Gastroesophageal sphincter (tissue), 4 donors: ENCODE measurements at regions not wholly inside any gene's neighbourhood (a gene's known extent, or its start where the extent isn't known, plus 50 kb on each side); places are given as distances from the start of the nearest gene placed in this dataset.
"Not testable (repeated sequence)": the region's sequence is repeated elsewhere in the genome, so short reads cannot be mapped to it uniquely, and the experiment has no call there.

ENCODE experiments used
- ATAC-seq: fragments of 150-250 bp; one replicate; pipeline ENCODE4 v1.9.1; 2016; ENCODE audit warnings: mild to moderate bottlenecking, moderate library complexity
- H3K27ac ChIP-seq, 4 donors: fragments of 200-600 bp; sonication (generic) in 3 of 4; 1 replicate in 3 of 4; 2 replicates in 1 of 4; pipeline ENCODE4 v1.5.1; 2016 to 2019
- H3K27me3 ChIP-seq: fragments of 200-600 bp; sonication (generic); one replicate; pipeline ENCODE4 v1.5.1; 2019
- H3K36me3 ChIP-seq, 2 donors: fragments of 200-600 bp; sonication (generic); one replicate each; pipeline ENCODE4 v1.5.1; 2019; ENCODE audit warnings: control low read depth in 1 of 2
- H3K4me1 ChIP-seq, 3 donors: fragments of 200-600 bp; sonication (generic); 1 replicate in 2 of 3; 2 replicates in 1 of 3; pipeline ENCODE4 v1.5.1; 2016 to 2019; ENCODE audit warnings: control low read depth in 2 of 3
- H3K4me3 ChIP-seq, 2 donors: fragments of 200-600 bp; sonication (generic); one replicate each; pipeline ENCODE4 v1.5.1; 2019; ENCODE audit warnings: mild to moderate bottlenecking in 1 of 2, moderate library complexity in 1 of 2
- H3K9me3 ChIP-seq, 3 donors: fragments of 200-600 bp; sonication (generic); one replicate each; pipeline ENCODE4 v1.5.1; 2017 to 2019; ENCODE audit warnings: control low read depth in 2 of 3
- CTCF ChIP-seq, 4 experiments: fragments of 200-600 bp in 2 of 4; fragments of 450-650 bp in 2 of 4; sonication (generic) in 1 of 4; IDR thresholded peaks; one replicate each; pipeline ENCODE4 v1.5.1; 2017 to 2019; ENCODE audit warnings: antibody characterized with exemption in 4 of 4, mild to moderate bottlenecking in 2 of 4, moderate library complexity in 2 of 4
- EP300 ChIP-seq: sonication (generic); formaldehyde crosslinking; IDR thresholded peaks from one replicate; pipeline ENCODE4 v1.6.1; 2017; ENCODE audit warnings: antibody characterized with exemption, mild to moderate bottlenecking
- POLR2A ChIP-seq, 2 donors: fragments of 450-650 bp; IDR thresholded peaks; one replicate each; pipeline ENCODE4 v1.6.1; 2017; ENCODE audit warnings: antibody characterized with exemption in 2 of 2, mild to moderate bottlenecking in 2 of 2, moderate library complexity in 1 of 2
- POLR2AphosphoS5 ChIP-seq: sonication (generic); formaldehyde crosslinking; IDR thresholded peaks from one replicate; pipeline ENCODE4 v1.6.1; 2017; ENCODE audit warnings: antibody characterized with exemption
- WGBS, 2 donors: methylation state at CpG; one replicate each; pipeline ENCODE4 v1.1.5; 2018; ENCODE audit warnings: low coverage in 1 of 2; 5-methylcytosine and 5-hydroxymethylcytosine counted together

GRCh38 chr1:105467549-105467948 lies 1588.9 kb upstream of the PRMT6 start:
- no peaks in the 10 kb centered on the region for H3K36me3 ChIP-seq
- no peak for ATAC-seq
- H3K27ac ChIP-seq = no peak overlapping the region
- H3K9me3 ChIP-seq = no peaks in the 10 kb centered on the region
- H3K4me1 ChIP-seq = no peaks in the 10 kb centered on the region
- H3K27me3 ChIP-seq = no peaks in the 10 kb centered on the region
- H3K4me3 ChIP-seq = no peak overlapping the region
- TF ChIP-seq POLR2AphosphoS5 (no peak), CTCF (IDR thresholded peaks at IDR 0.05) (no peak), POLR2A (IDR thresholded peaks at IDR 0.05) (no peak), EP300 (no peak)

- not testable (repeated sequence) for ATAC-seq, H3K27ac ChIP-seq
- WGBS, 2 donors = 72 to 74% methylated on average over 6 of the region's 7 CpGs
Measured at GRCh38 chr1:105470541-105470940, 1585.9 kb upstream of the PRMT6 start.

GRCh38 chr1:105483436-105483835 lies 1573.0 kb upstream of the PRMT6 start:
- Histone ChIP-seq H3K27me3 (no peaks in the 10 kb centered on the region), H3K36me3 (no peaks in the 10 kb centered on the region), H3K9me3 (peaks cover 0 to 13% (median 0%) of the 10 kb centered on the region in 3 donors), H3K4me3 (no peak overlapping the region), H3K27ac (no peak overlapping the region), H3K4me1 (no peaks in the 10 kb centered on the region)
- ATAC-seq = no peak
- TF ChIP-seq CTCF (IDR thresholded peaks at IDR 0.05) (no peak), EP300 (no peak), POLR2AphosphoS5 (no peak), POLR2A (IDR thresholded peaks at IDR 0.05) (no peak)

More at GRCh38 chr1:105470541-105470940, 1585.9 kb upstream of the PRMT6 start:
- H3K4me3 ChIP-seq, H3K27me3 ChIP-seq, H3K4me1 ChIP-seq, H3K36me3 ChIP-seq, H3K9me3 ChIP-seq: not testable (repeated sequence)

DNA sequence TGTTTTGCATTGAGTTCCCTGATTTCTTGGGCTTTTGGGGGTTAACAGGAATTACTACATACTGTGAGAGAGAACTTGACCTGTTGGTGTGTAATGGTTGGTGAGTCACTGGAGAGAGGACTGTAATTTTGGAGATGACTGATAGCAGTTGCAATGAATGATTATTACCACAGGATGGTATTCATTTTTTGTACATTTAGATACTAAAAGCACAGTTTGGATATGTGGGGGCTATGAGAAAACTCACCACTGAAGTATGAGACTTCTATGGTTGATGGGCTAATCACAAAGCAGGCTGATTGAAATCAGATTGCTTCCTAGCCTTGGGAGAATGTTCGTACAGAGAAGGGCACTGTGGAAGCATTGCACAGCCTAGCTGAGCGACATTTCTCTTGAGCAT lies 1571.3 kb upstream of the PRMT6 start:
- peaks cover 0 to 13% (median 0%) of the 10 kb centered on the region in 3 donors for H3K9me3 ChIP-seq
- H3K36me3 ChIP-seq = no peaks in the 10 kb centered on the region
- no peaks in the 10 kb centered on the region for H3K27me3 ChIP-seq
- no peak overlapping the region for H3K27ac ChIP-seq
- WGBS, 2 donors = 90% methylated on average over 2 of the region's 2 CpGs
- no peak overlapping the region for H3K4me3 ChIP-seq
- no peak for ATAC-seq
- no peaks in the 10 kb centered on the region for H3K4me1 ChIP-seq
- TF ChIP-seq POLR2A (IDR thresholded peaks at IDR 0.05) (no peak), CTCF (IDR thresholded peaks at IDR 0.05) (no peak), POLR2AphosphoS5 (no peak), EP300 (no peak)

- Histone ChIP-seq H3K27ac (no peak overlapping the region), H3K9me3 (no peaks in the 10 kb centered on the region), H3K4me1 (no peaks in the 10 kb centered on the region), H3K36me3 (no peaks in the 10 kb centered on the region), H3K27me3 (no peaks in the 10 kb centered on the region), H3K4me3 (no peak overlapping the region)
- WGBS, 2 donors = 57 to 58% methylated on average over 2 to 4 of the region's 4 CpGs
- ATAC-seq = no peak
- TF ChIP-seq POLR2A (IDR thresholded peaks at IDR 0.05) = no peak
- no peak for TF ChIP-seq POLR2AphosphoS5
- TF ChIP-seq EP300 = no peak
Measured at GRCh38 chr1:105492921-105493320, 1563.6 kb upstream of the PRMT6 start.

- Histone ChIP-seq H3K4me3 (no peak overlapping the region), H3K27me3 (no peaks in the 10 kb centered on the region), H3K4me1 (no peaks in the 10 kb centered on the region), H3K27ac (no peak overlapping the region), H3K36me3 (no peaks in the 10 kb centered on the region), H3K9me3 (no peaks in the 10 kb centered on the region)
- no peak for TF ChIP-seq EP300
- TF ChIP-seq POLR2A (IDR thresholded peaks at IDR 0.05) = no peak
- TF ChIP-seq POLR2AphosphoS5 = no peak
- no peak for TF ChIP-seq CTCF (IDR thresholded peaks at IDR 0.05)
- 27 to 87% methylated on average over 1 of the region's 1 CpG for WGBS, 2 donors
- no peak for ATAC-seq
Measured at GRCh38 chr1:105516068-105516467, 1540.4 kb upstream of the PRMT6 start.
